GM21786 (cell line): ENCODE measurements at regions not wholly inside any gene's neighbourhood (a gene's known extent, or its start where the extent isn't known, plus 50 kb on each side); places are given as distances from the start of the nearest gene placed in this dataset.
"Not testable (repeated sequence)": the region's sequence is repeated elsewhere in the genome, so short reads cannot be mapped to it uniquely, and the experiment has no call there.

Experiments used
- ATAC-seq: cut with Tn5 transposase; IDR thresholded peaks from one replicate; pipeline ENCODE4 v1.9.1; 2021; ENCODE audit not compliant: unreplicated experiment

GRCh38 chr5:135145985-135146384 is 112.0 kb upstream of the PITX1 start:
- no peak for ATAC-seq

GRCh38 chr5:135143682-135144081 is 109.7 kb upstream of the PITX1 start:
- ATAC-seq: not testable (repeated sequence)

- ATAC-seq: no peak
Measured at GRCh38 chr5:135141303-135142268, 107.6 kb upstream of the PITX1 start.

- no peak for ATAC-seq
Measured at GRCh38 chr5:135140446-135141204, 106.6 kb upstream of the PITX1 start.

GRCh38 chr5:135139381-135140134 is 105.5 kb upstream of the PITX1 start:
- no peak for ATAC-seq

GRCh38 chr5:135138116-135138850 is 104.3 kb upstream of the PITX1 start:
- ATAC-seq: no peak

- no peak for ATAC-seq
Measured at GRCh38 chr5:135137146-135137915, 103.3 kb upstream of the PITX1 start.

- ATAC-seq: no peak
Measured at GRCh38 chr5:135136546-135136945, 102.5 kb upstream of the PITX1 start.

GRCh38 chr5:135135530-135136226 is 101.7 kb upstream of the PITX1 start:
- no peak for ATAC-seq

GRCh38 chr5:135134691-135135381 is 100.8 kb upstream of the PITX1 start:
- ATAC-seq: no peak

GRCh38 chr5:135133698-135134515 is 99.9 kb upstream of the PITX1 start:
- ATAC-seq: no peak

GRCh38 chr5:135133181-135133580 is 99.2 kb upstream of the PITX1 start:
- no peak for ATAC-seq

- ATAC-seq: no peak
Measured at GRCh38 chr5:135131801-135132680, 98.0 kb upstream of the PITX1 start.

GRCh38 chr5:135130261-135131215 is 96.5 kb upstream of the PITX1 start:
- no peak for ATAC-seq

- ATAC-seq: no peak
Measured at GRCh38 chr5:135129307-135129706, 95.3 kb upstream of the PITX1 start.

- no peak for ATAC-seq
Measured at GRCh38 chr5:135128361-135128760, 94.3 kb upstream of the PITX1 start.
